ENCODE measurements at regions not wholly inside any gene's neighbourhood (a gene's known extent, or its start where the extent isn't known, plus 50 kb on each side); places are given as distances from the start of the nearest gene placed in this dataset.

- no peak for TF ChIP-seq CTCF (IDR thresholded peaks at IDR 0.05)
- DNase-seq (ENCODE audit: low spot score) (no peak), ATAC-seq (ENCODE audit: low FRiP score) (no peak)
These were observed 148.1 kb upstream of the ZNF536 start for GRCh38 chr19:30223866-30224688.

DNA sequence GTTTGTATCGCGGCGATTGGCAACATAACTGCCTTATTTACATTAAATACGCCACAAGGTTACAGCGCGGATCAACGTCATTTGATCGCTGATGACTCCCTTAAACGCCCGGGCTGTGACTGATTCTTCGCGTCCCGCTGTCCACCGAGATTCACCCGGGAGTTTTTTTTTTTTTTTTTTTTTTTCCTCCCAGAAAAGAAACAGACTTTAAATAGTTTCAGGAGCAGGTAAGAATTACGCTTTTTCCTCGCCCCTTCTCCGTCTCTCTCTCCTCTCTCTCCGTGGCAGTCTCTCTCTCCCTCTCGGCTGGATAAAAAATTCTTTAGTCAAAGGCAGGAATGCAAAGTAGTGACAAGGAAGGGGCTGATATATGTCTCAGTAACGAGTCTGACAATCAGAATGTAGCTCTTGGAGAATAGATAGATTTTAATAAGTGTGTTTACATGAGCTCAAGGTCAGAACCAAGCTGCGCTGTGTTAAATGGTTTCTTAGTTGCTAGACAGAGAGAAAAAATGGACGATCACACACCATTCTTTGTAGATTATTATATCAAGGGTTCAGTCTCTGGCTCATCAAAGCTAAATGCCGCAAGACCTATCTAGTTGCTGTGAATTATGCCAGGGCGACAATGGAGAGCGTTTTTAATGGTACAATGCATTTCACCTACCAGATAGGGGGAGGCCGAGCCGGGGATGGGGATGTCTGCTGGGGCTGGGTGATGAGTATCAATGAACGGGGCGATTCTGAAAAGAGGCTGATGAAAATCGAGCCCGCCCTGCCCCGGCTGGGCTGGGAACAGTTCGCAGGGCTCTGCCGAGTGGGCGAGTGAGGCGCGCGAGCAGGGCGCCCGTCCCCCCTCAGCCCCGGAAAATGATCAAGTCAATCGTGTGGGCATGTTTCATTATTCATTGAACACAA, 147.2 kb upstream of the ZNF536 start:
- no peak for TF ChIP-seq CTCF (IDR thresholded peaks at IDR 0.05)
- ATAC-seq (ENCODE audit: low FRiP score) (no peak), DNase-seq (ENCODE audit: low spot score) (no peak)

GRCh38 chr19:30225676-30226463, 146.3 kb upstream of the ZNF536 start:
- DNase-seq (ENCODE audit: low spot score) (no peak), ATAC-seq (ENCODE audit: low FRiP score) (no peak)
- no peak for TF ChIP-seq CTCF (IDR thresholded peaks at IDR 0.05)

GRCh38 chr19:30226464-30227011, 145.6 kb upstream of the ZNF536 start:
- no peak for TF ChIP-seq CTCF (IDR thresholded peaks at IDR 0.05)
- no peak for DNase-seq (ENCODE audit: low spot score)
- ATAC-seq (ENCODE audit: low FRiP score) = no peak

DNA sequence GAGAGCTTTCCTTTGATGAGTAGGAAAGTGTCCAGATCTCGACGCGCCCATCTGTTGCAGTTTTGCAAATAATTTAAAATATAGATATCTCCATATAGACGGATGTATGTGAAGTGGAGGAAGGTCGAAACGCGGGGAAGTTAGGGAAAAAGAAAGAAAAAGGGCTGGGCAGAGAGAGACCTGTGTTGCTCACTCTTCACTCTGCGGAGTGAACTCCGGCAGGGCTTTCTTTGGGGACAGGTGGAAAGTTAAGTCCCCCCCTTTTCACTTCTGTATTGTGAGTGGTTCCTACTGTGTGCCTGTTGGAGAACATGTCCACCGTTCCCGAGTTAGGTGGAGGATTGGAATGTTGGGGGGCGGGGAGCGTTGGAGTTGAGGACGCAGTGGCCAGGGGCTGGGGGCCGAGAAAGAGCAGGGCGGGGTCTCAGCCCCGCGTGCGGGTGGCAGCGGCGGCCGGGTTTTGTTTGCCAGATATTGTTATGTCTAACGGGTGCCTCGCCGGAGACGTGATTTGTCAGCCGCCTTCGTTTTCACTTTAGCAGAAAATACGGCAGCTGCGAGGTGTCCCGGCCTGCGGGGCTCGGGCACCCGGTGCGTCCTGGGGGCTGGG, 145.1 kb upstream of the ZNF536 start:
- no peak for DNase-seq (ENCODE audit: low spot score)
- no peak for ATAC-seq (ENCODE audit: low FRiP score)

More for the DNA sequence above, 145.1 kb upstream of the ZNF536 start:
- TF ChIP-seq CTCF (IDR thresholded peaks at IDR 0.05) = no peak

Measured in omental fat pad (tissue), 3 donors.